ENCODE measurements at regions not wholly inside any gene's neighbourhood (a gene's known extent, or its start where the extent isn't known, plus 50 kb on each side); places are given as distances from the start of the nearest gene placed in this dataset.

GRCh38 chr10:128866551-128866950 lies 600.5 kb upstream of the MGMT start:
- TF ChIP-seq POLR2A (IDR thresholded peaks at IDR 0.05) (no peak), CTCF (IDR thresholded peaks at IDR 0.05) (no peak), POLR2AphosphoS5 (IDR thresholded peaks at IDR 0.05; ENCODE audit: insufficient read depth in 1 of 2, low read depth in 1 of 2) (no peak)
- intact Hi-C loops (cut with DNase I): no loop called here
- no peaks in the 10 kb centered on the region for H3K4me1 ChIP-seq
- no peak overlapping the region for H3K27ac ChIP-seq
- no peaks in the 10 kb centered on the region for H3K9me3 ChIP-seq
- H3K36me3 ChIP-seq: no peaks in the 10 kb centered on the region
- no peaks in the 10 kb centered on the region for H3K27me3 ChIP-seq
- no peak for DNase-seq (ENCODE audit: extremely low spot score in 2 of 2)
- H3K4me3 ChIP-seq: no peak overlapping the region

GRCh38 chr10:128867210-128867609 lies 599.8 kb upstream of the MGMT start:
- H3K36me3 ChIP-seq: no peaks in the 10 kb centered on the region
- H3K27ac ChIP-seq: no peak overlapping the region
- no peak for DNase-seq (ENCODE audit: extremely low spot score in 2 of 2)
- no peaks in the 10 kb centered on the region for H3K27me3 ChIP-seq
- H3K4me3 ChIP-seq: no peak overlapping the region
- intact Hi-C loops (cut with DNase I): no loop called here
- H3K9me3 ChIP-seq: no peaks in the 10 kb centered on the region
- no peaks in the 10 kb centered on the region for H3K4me1 ChIP-seq
- TF ChIP-seq POLR2A (IDR thresholded peaks at IDR 0.05): no peak
- no peak for TF ChIP-seq POLR2AphosphoS5 (IDR thresholded peaks at IDR 0.05; ENCODE audit: insufficient read depth in 1 of 2, low read depth in 1 of 2)
- TF ChIP-seq CTCF (IDR thresholded peaks at IDR 0.05): no peak

GRCh38 chr10:128867819-128868218 lies 599.2 kb upstream of the MGMT start:
- H3K36me3 ChIP-seq: no peaks in the 10 kb centered on the region
- intact Hi-C loops (cut with DNase I): no loop called here
- H3K9me3 ChIP-seq: no peaks in the 10 kb centered on the region
- no peak overlapping the region for H3K4me3 ChIP-seq
- H3K4me1 ChIP-seq: no peaks in the 10 kb centered on the region
- H3K27me3 ChIP-seq: no peaks in the 10 kb centered on the region
- H3K27ac ChIP-seq: no peak overlapping the region
- DNase-seq (ENCODE audit: extremely low spot score in 2 of 2): no peak
- TF ChIP-seq CTCF (IDR thresholded peaks at IDR 0.05) (no peak), POLR2AphosphoS5 (IDR thresholded peaks at IDR 0.05; ENCODE audit: insufficient read depth in 1 of 2, low read depth in 1 of 2) (no peak), POLR2A (IDR thresholded peaks at IDR 0.05) (no peak)

DNA sequence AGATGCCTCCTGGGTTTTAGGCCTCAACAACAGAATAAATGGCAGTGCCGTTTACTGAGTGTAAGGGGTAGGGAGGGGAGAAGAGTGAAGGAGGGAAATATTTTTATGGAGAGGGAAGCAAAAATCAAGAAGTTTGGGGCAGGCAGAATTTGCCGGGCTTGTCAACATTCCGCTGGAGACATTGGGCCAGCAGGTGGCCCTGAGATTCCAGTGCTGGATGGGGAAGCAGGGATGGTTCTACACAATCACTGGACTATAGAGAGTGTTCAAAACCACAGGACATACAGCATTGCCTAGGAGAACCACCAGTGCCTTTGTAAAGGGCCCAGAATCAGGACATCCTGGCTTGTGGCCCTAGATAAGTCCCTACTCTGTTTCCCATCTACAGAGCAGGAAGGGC lies 598.6 kb upstream of the MGMT start:
- intact Hi-C loops (cut with DNase I): no loop called here
- Histone ChIP-seq H3K36me3 (no peaks in the 10 kb centered on the region), H3K4me3 (no peak overlapping the region), H3K4me1 (no peaks in the 10 kb centered on the region), H3K9me3 (no peaks in the 10 kb centered on the region), H3K27ac (no peak overlapping the region), H3K27me3 (no peaks in the 10 kb centered on the region)
- peak in 1 of 2 donors; percentile 29 for DNase-seq (ENCODE audit: extremely low spot score in 2 of 2)
- TF ChIP-seq CTCF (IDR thresholded peaks at IDR 0.05): no peak
- TF ChIP-seq POLR2A (IDR thresholded peaks at IDR 0.05): no peak
- no peak for TF ChIP-seq POLR2AphosphoS5 (IDR thresholded peaks at IDR 0.05; ENCODE audit: insufficient read depth in 1 of 2, low read depth in 1 of 2)

GRCh38 chr10:128869101-128869749 lies 597.8 kb upstream of the MGMT start:
- Histone ChIP-seq H3K9me3 (no peaks in the 10 kb centered on the region), H3K27ac (no peak overlapping the region), H3K4me1 (no peaks in the 10 kb centered on the region), H3K36me3 (no peaks in the 10 kb centered on the region), H3K27me3 (no peaks in the 10 kb centered on the region), H3K4me3 (no peak overlapping the region)
- no peak for TF ChIP-seq POLR2AphosphoS5 (IDR thresholded peaks at IDR 0.05; ENCODE audit: insufficient read depth in 1 of 2, low read depth in 1 of 2)
- no peak for TF ChIP-seq POLR2A (IDR thresholded peaks at IDR 0.05)
- TF ChIP-seq CTCF (IDR thresholded peaks at IDR 0.05): no peak
- peak in 1 of 2 donors; percentile 62 for DNase-seq (ENCODE audit: extremely low spot score in 2 of 2)
- intact Hi-C loops (cut with DNase I): no loop called here
